SK-N-SH (cell line): ENCODE measurements at regions not wholly inside any gene's neighbourhood (a gene's known extent, or its start where the extent isn't known, plus 50 kb on each side); places are given as distances from the start of the nearest gene placed in this dataset.

Source experiments
- CTCF ChIA-PET: fragments of 300-600, 350-600 bp; formaldehyde crosslinking; extraction: SDS; loops from one replicate; lab custom pipeline; 2021; lab: Yijun Ruan, JAX
- POLR2A ChIA-PET: fragments of 350-600 bp; sonication (Branson Sonifier 250); formaldehyde crosslinking; extraction: SDS; loops from one replicate; lab custom pipeline; 2020; ENCODE audit warnings: antibody characterized with exemption, inconsistent platforms; lab: Yijun Ruan, JAX
- DNase-seq: peaks from one replicate; pipeline ENCODE4 v3.0.0; 2012
- H2AFZ ChIP-seq: fragments of 200-600 bp; sonication (generic); 2 replicates; pipeline ENCODE4 v1.8.1; 2016; ENCODE audit warnings: antibody characterized with exemption, mild to moderate bottlenecking, low read depth
- H3F3A ChIP-seq: fragments of 200-600 bp; sonication (generic); replicated peaks from 2 replicates; pipeline ENCODE3; 2016; ENCODE audit warnings: antibody characterized with exemption, mild to moderate bottlenecking; ENCODE audit not compliant: insufficient read depth
- H3K27ac ChIP-seq, 2 experiments: fragments of 200-500 bp in 1 of 2; fragments of 200-600 bp in 1 of 2; sonication (Bioruptor generic) in 1 of 2; sonication (generic), shearing (Covaris generic) in 1 of 2; 2 replicates each; pipeline versions ENCODE4 v1.5.1 to v1.6.1; 2014 to 2016; ENCODE audit warnings: low read depth in 2 of 2, inconsistent platforms in 1 of 2, low read length in 1 of 2, mild to moderate bottlenecking in 1 of 2, mixed read lengths in 1 of 2
- H3K27me3 ChIP-seq: fragments of 200-600 bp; sonication (generic), shearing (Covaris generic); 2 replicates; pipeline ENCODE4 v1.6.1; 2016; ENCODE audit warnings: mixed run types; ENCODE audit not compliant: insufficient read depth
- H3K36me3 ChIP-seq, 2 experiments: fragments of 200-500 bp in 1 of 2; fragments of 200-600 bp in 1 of 2; sonication (Bioruptor generic) in 1 of 2; sonication (generic) in 1 of 2; replicated peaks in 1 of 2; 2 replicates each; pipeline versions ENCODE3 to v1.5.1; 2014 to 2016; ENCODE audit warnings: low read length in 1 of 2, mild to moderate bottlenecking in 1 of 2; ENCODE audit not compliant: insufficient read depth in 2 of 2, control insufficient read depth in 1 of 2
- H3K4me1 ChIP-seq, 2 experiments: fragments of 200-500 bp in 1 of 2; fragments of 200-600 bp in 1 of 2; sonication (Bioruptor generic) in 1 of 2; sonication (generic), shearing (Covaris generic) in 1 of 2; 2 replicates each; pipeline versions ENCODE4 v1.5.1 to v1.6.1; 2014 to 2016; ENCODE audit warnings: low read depth in 1 of 2, low read length in 1 of 2, mixed run types in 1 of 2; ENCODE audit not compliant: insufficient read depth in 2 of 2, control insufficient read depth in 1 of 2
- H3K4me2 ChIP-seq: fragments of 200-600 bp; sonication (generic), shearing (Covaris generic); 2 replicates; pipeline ENCODE4 v1.6.1; 2017; ENCODE audit warnings: mixed run types
- H3K4me3 ChIP-seq, 2 experiments: fragments of 200-500 bp in 1 of 2; fragments of 200-600 bp in 1 of 2; sonication (Bioruptor generic) in 1 of 2; sonication (generic), shearing (Covaris generic) in 1 of 2; 2 replicates each; pipeline versions ENCODE4 v1.5.1 to v1.8.1; 2014 to 2016; ENCODE audit warnings: low read depth in 2 of 2, inconsistent platforms in 1 of 2, low read length in 1 of 2, mild to moderate bottlenecking in 1 of 2, mixed read lengths in 1 of 2, moderate library complexity in 1 of 2
- H3K79me2 ChIP-seq: fragments of 200-600 bp; sonication (generic); 2 replicates; pipeline ENCODE4 v1.8.1; 2017; ENCODE audit warnings: mild to moderate bottlenecking; ENCODE audit not compliant: insufficient read depth
- H3K9ac ChIP-seq: fragments of 200-600 bp; sonication (generic); 2 replicates; pipeline ENCODE4 v1.6.1; 2017; ENCODE audit warnings: mixed run types
- H3K9me2 ChIP-seq: fragments of 200-600 bp; sonication (generic); 2 replicates; pipeline ENCODE4 v1.6.1; 2017; ENCODE audit warnings: mixed run types
- H3K9me3 ChIP-seq: fragments of 200-600 bp; sonication (generic); 2 replicates; pipeline ENCODE4 v1.6.1; 2017; ENCODE audit warnings: mixed run types, mild to moderate bottlenecking, moderate library complexity
- H4K20me1 ChIP-seq: fragments of 200-600 bp; sonication (generic); 2 replicates; pipeline ENCODE4 v1.6.1; 2017; ENCODE audit warnings: mild to moderate bottlenecking, mixed run types; ENCODE audit not compliant: insufficient read depth
- CHD2 ChIP-seq: fragments of 150-350 bp; IDR thresholded peaks from 2 replicates; pipeline ENCODE4 v1.6.1; 2018; ENCODE audit warnings: low read length; ENCODE audit not compliant: partially characterized antibody
- FOSL2 ChIP-seq: IDR thresholded peaks from 2 replicates; pipeline ENCODE4 v1.4.0; 2012; ENCODE audit warnings: low read depth, mild to moderate bottlenecking, moderate library complexity, borderline replicate concordance
- FOXJ3 ChIP-seq: sonication (generic); formaldehyde crosslinking; IDR thresholded peaks from 2 replicates; pipeline ENCODE4 v1.5.1; 2020; ENCODE audit warnings: mild to moderate bottlenecking, missing genetic modification reagents
- MEF2A ChIP-seq: IDR thresholded peaks from 2 replicates; pipeline ENCODE4 v1.4.0; 2012; ENCODE audit warnings: low read depth, borderline replicate concordance
- MXI1 ChIP-seq: IDR thresholded peaks from 2 replicates; pipeline ENCODE4 v1.6.1; 2012; ENCODE audit warnings: mild to moderate bottlenecking, low read depth, low read length, improper control_type of control experiment
- NRF1 ChIP-seq: IDR thresholded peaks from 2 replicates; pipeline ENCODE4 v1.6.1; 2012; ENCODE audit warnings: low read depth, mild to moderate bottlenecking, low read length
- RCOR1 ChIP-seq: fragments of 150-350 bp; IDR thresholded peaks from 2 replicates; pipeline ENCODE4 v1.6.1; 2017; ENCODE audit warnings: antibody characterized with exemption, low read length
- TAF1 ChIP-seq: IDR thresholded peaks from 2 replicates; pipeline ENCODE4 v1.6.1; 2012; ENCODE audit warnings: low read depth, mild to moderate bottlenecking, low read length, moderate library complexity, borderline replicate concordance
- TCF12 ChIP-seq: IDR thresholded peaks from 2 replicates; pipeline ENCODE4 v1.4.0; 2012
- TEAD4 ChIP-seq: IDR thresholded peaks from 2 replicates; pipeline ENCODE4 v1.4.0; 2012; ENCODE audit warnings: mild to moderate bottlenecking, borderline replicate concordance; ENCODE audit not compliant: insufficient read depth
- WGBS: methylation state at CpG from one replicate; pipeline ENCODE4 v1.1.6; 2017; ENCODE audit warnings: low lambda C conversion rate; 5-methylcytosine and 5-hydroxymethylcytosine counted together
- TF ChIP-seq, protein P1 (sequence below): IDR thresholded peaks from 2 replicates; pipeline ENCODE4 v1.4.0; 2012; ENCODE audit warnings: low read depth
- TF ChIP-seq, protein P2 (sequence below): IDR thresholded peaks from 2 replicates; pipeline ENCODE4 v1.6.1; 2012; ENCODE audit warnings: mild to moderate bottlenecking, low read depth, low read length, moderate library complexity
- TF ChIP-seq, protein P3 (sequence below): fragments of 150-350 bp; IDR thresholded peaks from 2 replicates; pipeline ENCODE4 v1.6.1; 2016; ENCODE audit warnings: mild to moderate bottlenecking, low read depth, low read length
- TF ChIP-seq, protein P4 (sequence below): IDR thresholded peaks from 2 replicates; pipeline ENCODE4 v1.4.0; 2012; ENCODE audit warnings: low read depth, borderline replicate concordance
- TF ChIP-seq, protein P5 (sequence below): fragments of 150-350 bp; IDR thresholded peaks from 2 replicates; pipeline ENCODE4 v1.6.1; 2017; ENCODE audit warnings: antibody characterized with exemption, low read length, low read depth, borderline replicate concordance
- TF ChIP-seq, protein P6 (sequence below): IDR thresholded peaks from 2 replicates; pipeline ENCODE4 v1.4.0; 2012; ENCODE audit warnings: low read depth, borderline replicate concordance

DNA sequence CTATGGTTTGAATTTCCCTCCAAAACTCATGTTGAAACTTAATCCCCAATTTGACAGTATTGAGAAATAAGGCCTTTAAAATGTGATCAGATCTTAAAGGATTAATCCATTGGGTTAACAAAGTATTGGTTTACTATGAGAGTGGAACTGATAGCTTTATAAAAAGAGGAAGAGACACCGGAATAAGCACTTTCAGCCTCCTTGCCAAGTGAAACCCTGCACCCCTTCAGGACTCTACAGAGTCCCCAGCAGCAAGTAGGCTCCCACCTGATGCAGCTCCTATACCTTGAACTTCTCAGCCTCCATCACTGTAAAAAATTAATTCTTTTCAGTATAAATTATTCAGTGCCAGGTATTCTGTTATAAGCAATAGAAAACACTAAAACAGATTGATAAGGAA lies 348.3 kb downstream of the CGGBP1 start:
- POLR2A ChIA-PET, result no interaction called here
- CTCF ChIA-PET, result no interaction called here
- WGBS, result 18% methylated on average over 1 of the region's 1 CpG

DNA sequence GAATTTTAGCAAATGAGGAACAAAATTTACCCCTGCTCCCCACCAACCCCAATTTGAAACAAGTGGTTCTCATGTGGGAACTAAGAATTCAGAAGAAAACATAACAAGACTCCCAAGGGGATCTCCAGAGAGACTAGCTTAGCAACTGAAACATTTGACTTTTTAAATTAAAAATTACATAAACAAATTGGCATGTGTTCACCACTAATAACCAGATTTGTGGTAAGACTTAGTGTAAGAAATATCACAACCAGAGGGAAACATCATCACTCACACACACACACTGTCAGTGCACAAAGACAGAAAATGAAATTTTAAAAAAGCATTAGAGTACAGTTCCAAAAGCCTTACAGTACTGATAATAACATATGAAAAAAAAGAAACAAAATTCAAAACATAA lies 348.8 kb downstream of the CGGBP1 start:
- Histone ChIP-seq H3K27ac (no peak overlapping the region), H3K4me2 (no peak overlapping the region), H3K36me3 (no peaks in the 10 kb centered on the region), H3F3A (no peaks in the 10 kb centered on the region), H2AFZ (no peak overlapping the region), H4K20me1 (no peaks in the 10 kb centered on the region), H3K9ac (no peak overlapping the region), H3K4me1 (no peaks in the 10 kb centered on the region), H3K4me3 (no peak overlapping the region), H3K9me2 (no peaks in the 10 kb centered on the region), H3K27me3 (no peaks in the 10 kb centered on the region), H3K79me2 (no peaks in the 10 kb centered on the region), H3K9me3 (no peaks in the 10 kb centered on the region)
- ChIA-PET CTCF (no interaction called here), POLR2A (no interaction called here)
- TF ChIP-seq, protein P1, sequence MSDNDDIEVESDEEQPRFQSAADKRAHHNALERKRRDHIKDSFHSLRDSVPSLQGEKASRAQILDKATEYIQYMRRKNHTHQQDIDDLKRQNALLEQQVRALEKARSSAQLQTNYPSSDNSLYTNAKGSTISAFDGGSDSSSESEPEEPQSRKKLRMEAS, result no peak
- TF ChIP-seq, protein P2, sequence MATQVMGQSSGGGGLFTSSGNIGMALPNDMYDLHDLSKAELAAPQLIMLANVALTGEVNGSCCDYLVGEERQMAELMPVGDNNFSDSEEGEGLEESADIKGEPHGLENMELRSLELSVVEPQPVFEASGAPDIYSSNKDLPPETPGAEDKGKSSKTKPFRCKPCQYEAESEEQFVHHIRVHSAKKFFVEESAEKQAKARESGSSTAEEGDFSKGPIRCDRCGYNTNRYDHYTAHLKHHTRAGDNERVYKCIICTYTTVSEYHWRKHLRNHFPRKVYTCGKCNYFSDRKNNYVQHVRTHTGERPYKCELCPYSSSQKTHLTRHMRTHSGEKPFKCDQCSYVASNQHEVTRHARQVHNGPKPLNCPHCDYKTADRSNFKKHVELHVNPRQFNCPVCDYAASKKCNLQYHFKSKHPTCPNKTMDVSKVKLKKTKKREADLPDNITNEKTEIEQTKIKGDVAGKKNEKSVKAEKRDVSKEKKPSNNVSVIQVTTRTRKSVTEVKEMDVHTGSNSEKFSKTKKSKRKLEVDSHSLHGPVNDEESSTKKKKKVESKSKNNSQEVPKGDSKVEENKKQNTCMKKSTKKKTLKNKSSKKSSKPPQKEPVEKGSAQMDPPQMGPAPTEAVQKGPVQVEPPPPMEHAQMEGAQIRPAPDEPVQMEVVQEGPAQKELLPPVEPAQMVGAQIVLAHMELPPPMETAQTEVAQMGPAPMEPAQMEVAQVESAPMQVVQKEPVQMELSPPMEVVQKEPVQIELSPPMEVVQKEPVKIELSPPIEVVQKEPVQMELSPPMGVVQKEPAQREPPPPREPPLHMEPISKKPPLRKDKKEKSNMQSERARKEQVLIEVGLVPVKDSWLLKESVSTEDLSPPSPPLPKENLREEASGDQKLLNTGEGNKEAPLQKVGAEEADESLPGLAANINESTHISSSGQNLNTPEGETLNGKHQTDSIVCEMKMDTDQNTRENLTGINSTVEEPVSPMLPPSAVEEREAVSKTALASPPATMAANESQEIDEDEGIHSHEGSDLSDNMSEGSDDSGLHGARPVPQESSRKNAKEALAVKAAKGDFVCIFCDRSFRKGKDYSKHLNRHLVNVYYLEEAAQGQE, result no peak
- TF ChIP-seq, protein P3, sequence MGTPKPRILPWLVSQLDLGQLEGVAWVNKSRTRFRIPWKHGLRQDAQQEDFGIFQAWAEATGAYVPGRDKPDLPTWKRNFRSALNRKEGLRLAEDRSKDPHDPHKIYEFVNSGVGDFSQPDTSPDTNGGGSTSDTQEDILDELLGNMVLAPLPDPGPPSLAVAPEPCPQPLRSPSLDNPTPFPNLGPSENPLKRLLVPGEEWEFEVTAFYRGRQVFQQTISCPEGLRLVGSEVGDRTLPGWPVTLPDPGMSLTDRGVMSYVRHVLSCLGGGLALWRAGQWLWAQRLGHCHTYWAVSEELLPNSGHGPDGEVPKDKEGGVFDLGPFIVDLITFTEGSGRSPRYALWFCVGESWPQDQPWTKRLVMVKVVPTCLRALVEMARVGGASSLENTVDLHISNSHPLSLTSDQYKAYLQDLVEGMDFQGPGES, result no peak
- no peak for DNase-seq

More for the DNA sequence above, 348.3 kb downstream of the CGGBP1 start:
- Histone ChIP-seq H3K36me3 (no peaks in the 10 kb centered on the region), H3K9me2 (no peaks in the 10 kb centered on the region), H3K4me2 (no peak overlapping the region), H3F3A (no peaks in the 10 kb centered on the region), H3K79me2 (no peaks in the 10 kb centered on the region), H3K4me3 (no peak overlapping the region), H3K27me3 (no peaks in the 10 kb centered on the region), H3K4me1 (no peaks in the 10 kb centered on the region), H3K27ac (no peak overlapping the region), H3K9ac (no peak overlapping the region), H2AFZ (no peak overlapping the region), H3K9me3 (no peaks in the 10 kb centered on the region), H4K20me1 (no peaks in the 10 kb centered on the region)
- DNase-seq, result no peak
- TF ChIP-seq MXI1, result no peak
- TF ChIP-seq MEF2A, result no peak
- no peak for TF ChIP-seq TAF1
- TF ChIP-seq, protein P3, result no peak
- TF ChIP-seq, protein P4, sequence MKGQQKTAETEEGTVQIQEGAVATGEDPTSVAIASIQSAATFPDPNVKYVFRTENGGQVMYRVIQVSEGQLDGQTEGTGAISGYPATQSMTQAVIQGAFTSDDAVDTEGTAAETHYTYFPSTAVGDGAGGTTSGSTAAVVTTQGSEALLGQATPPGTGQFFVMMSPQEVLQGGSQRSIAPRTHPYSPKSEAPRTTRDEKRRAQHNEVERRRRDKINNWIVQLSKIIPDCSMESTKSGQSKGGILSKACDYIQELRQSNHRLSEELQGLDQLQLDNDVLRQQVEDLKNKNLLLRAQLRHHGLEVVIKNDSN, result no peak
- TF ChIP-seq TCF12, result no peak
- no peak for TF ChIP-seq CHD2
- TF ChIP-seq, protein P5, sequence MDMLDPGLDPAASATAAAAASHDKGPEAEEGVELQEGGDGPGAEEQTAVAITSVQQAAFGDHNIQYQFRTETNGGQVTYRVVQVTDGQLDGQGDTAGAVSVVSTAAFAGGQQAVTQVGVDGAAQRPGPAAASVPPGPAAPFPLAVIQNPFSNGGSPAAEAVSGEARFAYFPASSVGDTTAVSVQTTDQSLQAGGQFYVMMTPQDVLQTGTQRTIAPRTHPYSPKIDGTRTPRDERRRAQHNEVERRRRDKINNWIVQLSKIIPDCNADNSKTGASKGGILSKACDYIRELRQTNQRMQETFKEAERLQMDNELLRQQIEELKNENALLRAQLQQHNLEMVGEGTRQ, result no peak
- no peak for TF ChIP-seq FOXJ3
- TF ChIP-seq, protein P6, sequence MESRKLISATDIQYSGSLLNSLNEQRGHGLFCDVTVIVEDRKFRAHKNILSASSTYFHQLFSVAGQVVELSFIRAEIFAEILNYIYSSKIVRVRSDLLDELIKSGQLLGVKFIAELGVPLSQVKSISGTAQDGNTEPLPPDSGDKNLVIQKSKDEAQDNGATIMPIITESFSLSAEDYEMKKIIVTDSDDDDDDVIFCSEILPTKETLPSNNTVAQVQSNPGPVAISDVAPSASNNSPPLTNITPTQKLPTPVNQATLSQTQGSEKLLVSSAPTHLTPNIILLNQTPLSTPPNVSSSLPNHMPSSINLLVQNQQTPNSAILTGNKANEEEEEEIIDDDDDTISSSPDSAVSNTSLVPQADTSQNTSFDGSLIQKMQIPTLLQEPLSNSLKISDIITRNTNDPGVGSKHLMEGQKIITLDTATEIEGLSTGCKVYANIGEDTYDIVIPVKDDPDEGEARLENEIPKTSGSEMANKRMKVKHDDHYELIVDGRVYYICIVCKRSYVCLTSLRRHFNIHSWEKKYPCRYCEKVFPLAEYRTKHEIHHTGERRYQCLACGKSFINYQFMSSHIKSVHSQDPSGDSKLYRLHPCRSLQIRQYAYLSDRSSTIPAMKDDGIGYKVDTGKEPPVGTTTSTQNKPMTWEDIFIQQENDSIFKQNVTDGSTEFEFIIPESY, result no peak
- no peak for TF ChIP-seq FOSL2
- TF ChIP-seq NRF1, result no peak
- no peak for TF ChIP-seq TEAD4
- no peak for TF ChIP-seq RCOR1
